SK-N-SH (cell line): ENCODE measurements at regions not wholly inside any gene's neighbourhood (a gene's known extent, or its start where the extent isn't known, plus 50 kb on each side); places are given as distances from the start of the nearest gene placed in this dataset.

Experiments
- EP300 ChIP-seq, 2 experiments: IDR thresholded peaks; 2 replicates each; pipeline versions ENCODE4 v1.4.0 to v1.6.1; 2012; ENCODE audit warnings: borderline replicate concordance in 1 of 2, low read depth in 1 of 2, low read length in 1 of 2
- POLR2AphosphoS5 ChIP-seq: IDR thresholded peaks from 2 replicates; pipeline ENCODE4 v1.6.1; 2012; ENCODE audit warnings: low read depth, low read length
- RAD21 ChIP-seq: IDR thresholded peaks from 2 replicates; pipeline ENCODE4 v1.6.1; 2012; ENCODE audit warnings: mild to moderate bottlenecking, low read length
- TF ChIP-seq, protein P1 (sequence below): fragments of 200-600 bp; sonication (generic); IDR thresholded peaks from 2 replicates; pipeline ENCODE4 v1.6.1; 2017; ENCODE audit warnings: antibody characterized with exemption, mild to moderate bottlenecking, moderate library complexity

DNA sequence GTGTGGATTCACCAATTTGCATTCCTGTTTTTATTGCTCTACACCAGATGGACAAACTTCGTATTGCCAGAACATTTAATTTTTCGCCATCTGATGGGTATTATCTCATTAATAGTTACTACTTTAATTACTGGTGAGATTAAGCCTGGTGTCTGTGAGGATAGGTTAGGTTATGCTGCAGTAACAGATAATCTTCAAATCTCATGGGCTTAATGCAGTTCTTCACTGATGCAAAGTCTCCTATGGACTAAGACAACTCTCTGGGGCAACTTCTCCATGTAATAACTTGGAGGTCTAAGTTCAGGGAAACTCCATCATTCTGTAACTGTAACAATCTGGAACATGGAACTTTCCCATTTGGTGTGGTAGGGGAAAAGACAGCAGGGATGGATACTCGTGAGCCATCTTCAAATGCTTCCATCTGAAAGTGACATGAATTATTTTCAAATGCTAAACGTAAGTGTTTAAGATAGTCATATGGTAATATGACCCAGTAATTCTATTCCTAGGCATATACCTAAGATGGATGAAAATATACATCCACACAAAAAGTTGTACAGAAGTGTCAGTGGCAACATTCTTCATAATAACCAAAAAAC, 111.6 kb downstream of the LEPR start:
- no peak for TF ChIP-seq RAD21
- TF ChIP-seq EP300 (IDR thresholded peaks at IDR 0.05; ENCODE audit: borderline replicate concordance in 1 of 2, low read depth in 1 of 2, low read length in 1 of 2), result no peak
- TF ChIP-seq, protein P1, sequence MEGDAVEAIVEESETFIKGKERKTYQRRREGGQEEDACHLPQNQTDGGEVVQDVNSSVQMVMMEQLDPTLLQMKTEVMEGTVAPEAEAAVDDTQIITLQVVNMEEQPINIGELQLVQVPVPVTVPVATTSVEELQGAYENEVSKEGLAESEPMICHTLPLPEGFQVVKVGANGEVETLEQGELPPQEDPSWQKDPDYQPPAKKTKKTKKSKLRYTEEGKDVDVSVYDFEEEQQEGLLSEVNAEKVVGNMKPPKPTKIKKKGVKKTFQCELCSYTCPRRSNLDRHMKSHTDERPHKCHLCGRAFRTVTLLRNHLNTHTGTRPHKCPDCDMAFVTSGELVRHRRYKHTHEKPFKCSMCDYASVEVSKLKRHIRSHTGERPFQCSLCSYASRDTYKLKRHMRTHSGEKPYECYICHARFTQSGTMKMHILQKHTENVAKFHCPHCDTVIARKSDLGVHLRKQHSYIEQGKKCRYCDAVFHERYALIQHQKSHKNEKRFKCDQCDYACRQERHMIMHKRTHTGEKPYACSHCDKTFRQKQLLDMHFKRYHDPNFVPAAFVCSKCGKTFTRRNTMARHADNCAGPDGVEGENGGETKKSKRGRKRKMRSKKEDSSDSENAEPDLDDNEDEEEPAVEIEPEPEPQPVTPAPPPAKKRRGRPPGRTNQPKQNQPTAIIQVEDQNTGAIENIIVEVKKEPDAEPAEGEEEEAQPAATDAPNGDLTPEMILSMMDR, result no peak
- TF ChIP-seq POLR2AphosphoS5, result no peak
